GM23338 (cell line): ENCODE measurements at regions not wholly inside any gene's neighbourhood (a gene's known extent, or its start where the extent isn't known, plus 50 kb on each side); places are given as distances from the start of the nearest gene placed in this dataset.

ENCODE experiments used
- ATAC-seq: fragments of 200-7000 bp; cut with Tn5 transposase; 3 replicates; pipeline ENCODE4 v1.9.1; 2020
- DNase-seq: peaks from one replicate; pipeline ENCODE4 v3.0.0-alpha.2; 2015; ENCODE audit warnings: low spot score
- H2AFZ ChIP-seq: fragments of 200-600 bp; sonication (generic); 2 replicates; pipeline ENCODE4 v1.8.0; 2016; ENCODE audit warnings: antibody characterized with exemption, mild to moderate bottlenecking, moderate library complexity
- H3F3A ChIP-seq: fragments of 200-600 bp; sonication (generic); replicated peaks from 2 replicates; pipeline ENCODE4 v1.8.0; 2017; ENCODE audit warnings: antibody characterized with exemption, mixed run types, low read depth
- H3K27ac ChIP-seq: fragments of 200-600 bp; sonication (generic); 2 replicates; pipeline ENCODE4 v1.6.1; 2016; ENCODE audit warnings: low read depth
- H3K27me3 ChIP-seq: fragments of 200-600 bp; sonication (generic); 2 replicates; pipeline ENCODE4 v1.8.0; 2016; ENCODE audit warnings: mild to moderate bottlenecking, mixed run types, moderate library complexity; ENCODE audit not compliant: insufficient read depth
- H3K36me3 ChIP-seq: fragments of 200-600 bp; sonication (generic); 2 replicates; pipeline ENCODE4 v1.8.0; 2016; ENCODE audit warnings: mild to moderate bottlenecking; ENCODE audit not compliant: insufficient read depth
- H3K4me1 ChIP-seq: fragments of 200-600 bp; sonication (generic); 2 replicates; pipeline ENCODE4 v1.8.0; 2016; ENCODE audit warnings: mild to moderate bottlenecking, moderate library complexity; ENCODE audit not compliant: insufficient read depth
- H3K4me2 ChIP-seq: fragments of 200-600 bp; sonication (generic); 2 replicates; pipeline ENCODE4 v1.7.1; 2017; ENCODE audit warnings: mixed run types
- H3K4me3 ChIP-seq: fragments of 200-600 bp; sonication (generic); 2 replicates; pipeline ENCODE4 v1.6.1; 2016; ENCODE audit warnings: mixed run types
- H3K79me2 ChIP-seq: fragments of 200-600 bp; sonication (generic); replicated peaks from 2 replicates; pipeline ENCODE4 v1.8.0; 2017; ENCODE audit warnings: mild to moderate bottlenecking; ENCODE audit not compliant: insufficient read depth
- H3K9me2 ChIP-seq: fragments of 200-600 bp; sonication (generic); 2 replicates; pipeline ENCODE4 v1.8.0; 2017; ENCODE audit not compliant: insufficient read depth
- H4K20me1 ChIP-seq: fragments of 200-600 bp; sonication (generic); replicated peaks from 2 replicates; pipeline ENCODE4 v1.8.0; 2017; ENCODE audit warnings: mild to moderate bottlenecking; ENCODE audit not compliant: insufficient read depth
- H3K27ac Mint-ChIP-seq: 2 replicates; pipeline ENCODE4 v1.8.0; 2020; ENCODE audit warnings: inconsistent platforms, mild to moderate bottlenecking, moderate library complexity, mixed read lengths
- H3K27me3 Mint-ChIP-seq: 3 replicates; pipeline ENCODE4 v1.8.0; 2022; ENCODE audit warnings: low read depth, mild to moderate bottlenecking, moderate library complexity, mixed read lengths, inconsistent platforms; ENCODE audit not compliant: insufficient read depth, poor library complexity
- H3K36me3 Mint-ChIP-seq: 3 replicates; pipeline ENCODE4 v1.8.0; 2021; ENCODE audit warnings: low read depth, mild to moderate bottlenecking, inconsistent platforms, moderate library complexity, mixed read lengths
- H3K4me1 Mint-ChIP-seq: 3 replicates; pipeline ENCODE4 v1.8.0; 2020; ENCODE audit warnings: mild to moderate bottlenecking, inconsistent platforms, mixed read lengths
- H3K4me3 Mint-ChIP-seq: 3 replicates; pipeline ENCODE4 v1.8.0; 2021; ENCODE audit warnings: moderate library complexity, mild to moderate bottlenecking, inconsistent platforms, mixed read lengths
- H3K9me3 Mint-ChIP-seq: 3 replicates; pipeline ENCODE4 v1.8.0; 2020; ENCODE audit warnings: moderate library complexity, mild to moderate bottlenecking, inconsistent platforms, mixed read lengths
- CREB1 ChIP-seq: fragments of 250-450 bp; sonication (Bioruptor Pico); IDR thresholded peaks from 2 replicates; pipeline ENCODE4 v1.5.0; 2020; ENCODE audit warnings: low read depth, mild to moderate bottlenecking, moderate library complexity
- CTCF ChIP-seq, 2 experiments: fragments of 200-600 bp in 1 of 2; sonication (generic) in 1 of 2; conservative IDR thresholded peaks; 2 replicates each; pipeline versions ENCODE4 v1.5.1 to v1.6.1; 2016 to 2017; ENCODE audit warnings: antibody characterized with exemption in 2 of 2, low read depth in 2 of 2, mild to moderate bottlenecking in 2 of 2, moderate library complexity in 1 of 2
- JUNB ChIP-seq: IDR thresholded peaks from one replicate; pipeline ENCODE4 v1.6.1; 2016; ENCODE audit warnings: antibody characterized with exemption; ENCODE audit not compliant: unreplicated experiment
- NANOG ChIP-seq: IDR thresholded peaks from 2 replicates; pipeline ENCODE4 v1.6.1; 2016; ENCODE audit warnings: antibody characterized with exemption, borderline replicate concordance
- POLR2AphosphoS5 ChIP-seq: IDR thresholded peaks from 2 replicates; pipeline ENCODE4 v1.6.1; 2016; ENCODE audit warnings: antibody characterized with exemption, low read depth
- ZNF114 ChIP-seq: fragments of 250-450 bp; sonication (Bioruptor Pico); IDR thresholded peaks from 2 replicates; pipeline ENCODE4 v1.5.0; 2020; ENCODE audit warnings: mild to moderate bottlenecking, moderate library complexity
- ZNF331 ChIP-seq: fragments of 250-450 bp; sonication (Bioruptor Pico); IDR thresholded peaks from 2 replicates; pipeline ENCODE4 v1.5.0; 2020; ENCODE audit warnings: low read depth, mild to moderate bottlenecking, moderate library complexity
- ZNF462 ChIP-seq: fragments of 250-450 bp; sonication (Bioruptor Pico); IDR thresholded peaks from 2 replicates; pipeline ENCODE4 v1.5.0; 2020; ENCODE audit warnings: mild to moderate bottlenecking, moderate library complexity
- TF ChIP-seq, protein P1 (sequence below): IDR thresholded peaks from 2 replicates; pipeline ENCODE4 v1.6.1; 2016; ENCODE audit warnings: antibody characterized with exemption
- TF ChIP-seq, protein P2 (sequence below): IDR thresholded peaks from one replicate; pipeline ENCODE4 v1.6.1; 2018; ENCODE audit warnings: antibody characterized with exemption; ENCODE audit not compliant: unreplicated experiment

GRCh38 chr18:68397241-68398035, 317.5 kb downstream of the TMX3 start (continued):
- TF ChIP-seq ZNF331 (CRISPR knock-in tag) (no peak), JUNB (no peak), POLR2AphosphoS5 (no peak), NANOG (no peak)
- TF ChIP-seq, protein P1, sequence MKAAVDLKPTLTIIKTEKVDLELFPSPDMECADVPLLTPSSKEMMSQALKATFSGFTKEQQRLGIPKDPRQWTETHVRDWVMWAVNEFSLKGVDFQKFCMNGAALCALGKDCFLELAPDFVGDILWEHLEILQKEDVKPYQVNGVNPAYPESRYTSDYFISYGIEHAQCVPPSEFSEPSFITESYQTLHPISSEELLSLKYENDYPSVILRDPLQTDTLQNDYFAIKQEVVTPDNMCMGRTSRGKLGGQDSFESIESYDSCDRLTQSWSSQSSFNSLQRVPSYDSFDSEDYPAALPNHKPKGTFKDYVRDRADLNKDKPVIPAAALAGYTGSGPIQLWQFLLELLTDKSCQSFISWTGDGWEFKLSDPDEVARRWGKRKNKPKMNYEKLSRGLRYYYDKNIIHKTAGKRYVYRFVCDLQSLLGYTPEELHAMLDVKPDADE, result no peak

GRCh38 chr18:68394705-68395104, 320.2 kb downstream of the TMX3 start:
- H3K27me3 Mint-ChIP-seq, result no peaks in the 10 kb centered on the region
- no peaks in the 10 kb centered on the region for H3K9me3 Mint-ChIP-seq
- no peaks in the 10 kb centered on the region for H3K36me3 Mint-ChIP-seq
- Histone ChIP-seq H3K9me2 (no peaks in the 10 kb centered on the region), H3K4me1 (no peaks in the 10 kb centered on the region), H3K79me2 (no peaks in the 10 kb centered on the region), H3K4me3 (no peak overlapping the region), H4K20me1 (no peaks in the 10 kb centered on the region), H3K4me2 (no peak overlapping the region), H3K27ac (no peak overlapping the region), H3K27me3 (no peaks in the 10 kb centered on the region), H3K36me3 (no peaks in the 10 kb centered on the region), H2AFZ (no peak overlapping the region), H3F3A (no peaks in the 10 kb centered on the region)
- ATAC-seq (no peak), DNase-seq (no peak)
- no peak overlapping the region for H3K27ac Mint-ChIP-seq
- no peaks in the 10 kb centered on the region for H3K4me1 Mint-ChIP-seq
- H3K4me3 Mint-ChIP-seq, result no peak overlapping the region
- no peak for TF ChIP-seq JUNB
- TF ChIP-seq POLR2AphosphoS5, result no peak
- TF ChIP-seq, protein P1, result no peak
- TF ChIP-seq CTCF (conservative IDR thresholded peaks at IDR 0.05; ENCODE audit: low read depth in 2 of 2), result no peak
- TF ChIP-seq ZNF114 (CRISPR knock-in tag), result no peak
- TF ChIP-seq, protein P2, sequence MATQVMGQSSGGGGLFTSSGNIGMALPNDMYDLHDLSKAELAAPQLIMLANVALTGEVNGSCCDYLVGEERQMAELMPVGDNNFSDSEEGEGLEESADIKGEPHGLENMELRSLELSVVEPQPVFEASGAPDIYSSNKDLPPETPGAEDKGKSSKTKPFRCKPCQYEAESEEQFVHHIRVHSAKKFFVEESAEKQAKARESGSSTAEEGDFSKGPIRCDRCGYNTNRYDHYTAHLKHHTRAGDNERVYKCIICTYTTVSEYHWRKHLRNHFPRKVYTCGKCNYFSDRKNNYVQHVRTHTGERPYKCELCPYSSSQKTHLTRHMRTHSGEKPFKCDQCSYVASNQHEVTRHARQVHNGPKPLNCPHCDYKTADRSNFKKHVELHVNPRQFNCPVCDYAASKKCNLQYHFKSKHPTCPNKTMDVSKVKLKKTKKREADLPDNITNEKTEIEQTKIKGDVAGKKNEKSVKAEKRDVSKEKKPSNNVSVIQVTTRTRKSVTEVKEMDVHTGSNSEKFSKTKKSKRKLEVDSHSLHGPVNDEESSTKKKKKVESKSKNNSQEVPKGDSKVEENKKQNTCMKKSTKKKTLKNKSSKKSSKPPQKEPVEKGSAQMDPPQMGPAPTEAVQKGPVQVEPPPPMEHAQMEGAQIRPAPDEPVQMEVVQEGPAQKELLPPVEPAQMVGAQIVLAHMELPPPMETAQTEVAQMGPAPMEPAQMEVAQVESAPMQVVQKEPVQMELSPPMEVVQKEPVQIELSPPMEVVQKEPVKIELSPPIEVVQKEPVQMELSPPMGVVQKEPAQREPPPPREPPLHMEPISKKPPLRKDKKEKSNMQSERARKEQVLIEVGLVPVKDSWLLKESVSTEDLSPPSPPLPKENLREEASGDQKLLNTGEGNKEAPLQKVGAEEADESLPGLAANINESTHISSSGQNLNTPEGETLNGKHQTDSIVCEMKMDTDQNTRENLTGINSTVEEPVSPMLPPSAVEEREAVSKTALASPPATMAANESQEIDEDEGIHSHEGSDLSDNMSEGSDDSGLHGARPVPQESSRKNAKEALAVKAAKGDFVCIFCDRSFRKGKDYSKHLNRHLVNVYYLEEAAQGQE, result no peak
- no peak for TF ChIP-seq ZNF462 (CRISPR knock-in tag)
- TF ChIP-seq NANOG, result no peak
- TF ChIP-seq CREB1 (CRISPR knock-in tag), result no peak
